B cell (primary cell): ENCODE measurements at regions not wholly inside any gene's neighbourhood (a gene's known extent, or its start where the extent isn't known, plus 50 kb on each side); places are given as distances from the start of the nearest gene placed in this dataset.

Source experiments
- ATAC-seq: fragments of 200-7000 bp; cut with Tn5 transposase; one replicate; pipeline ENCODE4 v1.10.0; 2021; ENCODE audit warnings: low read depth, mild to moderate bottlenecking, moderate number of reproducible peaks, moderate library complexity
- CTCF ChIA-PET: fragments of 350-600 bp; sonication (Branson Sonifier 250); formaldehyde crosslinking; loops from one replicate; lab custom pipeline; 2021; ENCODE audit warnings: antibody characterized with exemption, inconsistent platforms; lab: Charles Lee
- POLR2A ChIA-PET: fragments of 350-600 bp; sonication (Branson Sonifier 250); formaldehyde crosslinking; loops from one replicate; lab custom pipeline; 2021; ENCODE audit warnings: antibody characterized with exemption; lab: Charles Lee
- DNase-seq: peaks from one replicate; pipeline ENCODE4 v3.0.0; 2013
- H2AFZ ChIP-seq: 2 replicates; pipeline ENCODE4 v1.6.1; 2012; ENCODE audit warnings: mild to moderate bottlenecking, low read depth, low read length; ENCODE audit not compliant: insufficient read depth, poor library complexity, severe bottlenecking
- H3K27ac ChIP-seq, 2 donors: 1 replicate in 1 of 2; 2 replicates in 1 of 2; pipeline ENCODE4 v1.5.1; 2012 to 2013; ENCODE audit warnings: low read length in 2 of 2, mild to moderate bottlenecking in 2 of 2, moderate library complexity in 1 of 2
- H3K27me3 ChIP-seq, 4 experiments: fragments of 200-600 bp in 1 of 4; sonication (generic) in 1 of 4; replicated peaks in 1 of 4; 1 replicate in 2 of 4; 2 replicates in 2 of 4; pipeline versions ENCODE4 v1.6.1 to v1.7.0; 2013 to 2016; ENCODE audit warnings: low read length in 3 of 4, mild to moderate bottlenecking in 2 of 4, mixed read lengths in 1 of 4, moderate library complexity in 1 of 4; ENCODE audit not compliant: insufficient read depth in 4 of 4, control insufficient read depth in 3 of 4; ENCODE audit errors: control extremely low read depth in 1 of 4
- H3K36me3 ChIP-seq, 2 experiments: replicated peaks in 1 of 2; 1 replicate in 1 of 2; 2 replicates in 1 of 2; pipeline versions ENCODE4 v1.6.1 to v1.7.1; 2013; ENCODE audit warnings: low read length in 1 of 2; ENCODE audit not compliant: insufficient read depth in 2 of 2, control insufficient read depth in 1 of 2; ENCODE audit errors: control extremely low read depth in 1 of 2, extremely low read depth in 1 of 2
- H3K4me1 ChIP-seq, 2 donors: fragments of 200-600 bp in 1 of 2; sonication (generic) in 1 of 2; 1 replicate in 1 of 2; 2 replicates in 1 of 2; pipeline versions ENCODE4 v1.5.1 to v1.6.1; 2013 to 2017; ENCODE audit warnings: low read length in 2 of 2; ENCODE audit not compliant: control insufficient read depth in 2 of 2, insufficient read depth in 2 of 2
- H3K4me2 ChIP-seq: replicated peaks from 2 replicates; pipeline ENCODE3; 2012; ENCODE audit warnings: mild to moderate bottlenecking, low read depth, low read length; ENCODE audit not compliant: poor library complexity, severe bottlenecking
- H3K4me3 ChIP-seq, 5 experiments: fragments of 200-600 bp in 1 of 5; sonication (generic) in 1 of 5; 1 replicate in 3 of 5; 2 replicates in 2 of 5; pipeline versions ENCODE4 v1.5.1 to v1.7.0; 2011 to 2016; ENCODE audit warnings: low read length in 4 of 5, mild to moderate bottlenecking in 4 of 5, low read depth in 2 of 5, control low read depth in 1 of 5, moderate library complexity in 1 of 5; ENCODE audit not compliant: insufficient read depth in 1 of 5; ENCODE audit errors: control extremely low read depth in 1 of 5, extremely low read depth in 1 of 5
- H3K79me2 ChIP-seq: fragments of 200-600 bp; sonication (generic); one replicate; pipeline ENCODE4 v1.6.0; 2016; ENCODE audit warnings: low read length; ENCODE audit not compliant: control insufficient read depth, insufficient read depth
- H3K9ac ChIP-seq: fragments of 200-600 bp; sonication (generic); 2 replicates; pipeline ENCODE4 v1.6.1; 2017; ENCODE audit warnings: mild to moderate bottlenecking, low read length, moderate library complexity
- H3K9me3 ChIP-seq, 3 donors: one replicate each; pipeline versions ENCODE4 v1.6.1 to v1.7.1; 2013; ENCODE audit warnings: low read length in 2 of 3; ENCODE audit not compliant: control insufficient read depth in 2 of 3, insufficient read depth in 1 of 3; ENCODE audit errors: control extremely low read depth in 1 of 3
- H4K20me1 ChIP-seq: 2 replicates; pipeline ENCODE4 v1.6.0; 2012; ENCODE audit warnings: mild to moderate bottlenecking, low read length; ENCODE audit not compliant: insufficient read depth, control insufficient read depth, poor library complexity, severe bottlenecking
- H3K27ac Mint-ChIP-seq: one replicate; pipeline ENCODE4 v1.8.0; 2021; ENCODE audit warnings: mixed read lengths
- H3K27me3 Mint-ChIP-seq: one replicate; pipeline ENCODE4 v1.8.0; 2021; ENCODE audit warnings: mixed read lengths
- H3K4me1 Mint-ChIP-seq: one replicate; pipeline ENCODE4 v1.8.0; 2021; ENCODE audit warnings: mixed read lengths
- H3K4me3 Mint-ChIP-seq: one replicate; pipeline ENCODE4 v1.8.0; 2021; ENCODE audit warnings: mixed read lengths
- H3K9me3 Mint-ChIP-seq: one replicate; pipeline ENCODE4 v1.8.0; 2022; ENCODE audit warnings: mixed read lengths; ENCODE audit not compliant: insufficient read depth
- EZH2 ChIP-seq: IDR thresholded peaks from 2 replicates; pipeline ENCODE4 v1.6.1; 2012; ENCODE audit warnings: borderline replicate concordance, low read depth, mild to moderate bottlenecking, moderate library complexity, low read length; ENCODE audit not compliant: insufficient read depth, poor library complexity, severe bottlenecking
- WGBS: methylation state at CpG from one replicate; pipeline ENCODE4 v1.1.5; 2013; ENCODE audit warnings: missing lambda C conversion rate; ENCODE audit not compliant: insufficient coverage; 5-methylcytosine and 5-hydroxymethylcytosine counted together
- intact Hi-C: fragments of 100-400 bp; cut with micrococcal nuclease; formaldehyde crosslinking; loops from one replicate; pipeline ENCODE4 v1.10.0; 2022
- TF ChIP-seq, protein P1 (sequence below): fragments of 200-600 bp; IDR thresholded peaks from one replicate; pipeline ENCODE4 v1.8.0; 2022; ENCODE audit warnings: antibody characterized with exemption, mild to moderate bottlenecking

GRCh38 chrX:78493180-78493579 lies 165.8 kb upstream of the CYSLTR1 start:
- Mint-ChIP-seq H3K27ac (no peak overlapping the region), H3K4me1 (no peaks in the 10 kb centered on the region), H3K9me3 (no peaks in the 10 kb centered on the region), H3K4me3 (no peak overlapping the region), H3K27me3 (no peaks in the 10 kb centered on the region)
- Histone ChIP-seq H3K79me2 (no peaks in the 10 kb centered on the region), H2AFZ (no peak overlapping the region), H3K4me1 (no peaks in the 10 kb centered on the region), H3K27ac (no peak overlapping the region), H3K27me3 (peaks cover 0 to 3% (median 0%) of the 10 kb centered on the region in 4 experiments), H3K36me3 (no peaks in the 10 kb centered on the region), H3K9me3 (no peaks in the 10 kb centered on the region), H4K20me1 (no peaks in the 10 kb centered on the region), H3K4me2 (no peak overlapping the region), H3K4me3 (no peak overlapping the region), H3K9ac (no peak overlapping the region)
- TF ChIP-seq, protein P1, sequence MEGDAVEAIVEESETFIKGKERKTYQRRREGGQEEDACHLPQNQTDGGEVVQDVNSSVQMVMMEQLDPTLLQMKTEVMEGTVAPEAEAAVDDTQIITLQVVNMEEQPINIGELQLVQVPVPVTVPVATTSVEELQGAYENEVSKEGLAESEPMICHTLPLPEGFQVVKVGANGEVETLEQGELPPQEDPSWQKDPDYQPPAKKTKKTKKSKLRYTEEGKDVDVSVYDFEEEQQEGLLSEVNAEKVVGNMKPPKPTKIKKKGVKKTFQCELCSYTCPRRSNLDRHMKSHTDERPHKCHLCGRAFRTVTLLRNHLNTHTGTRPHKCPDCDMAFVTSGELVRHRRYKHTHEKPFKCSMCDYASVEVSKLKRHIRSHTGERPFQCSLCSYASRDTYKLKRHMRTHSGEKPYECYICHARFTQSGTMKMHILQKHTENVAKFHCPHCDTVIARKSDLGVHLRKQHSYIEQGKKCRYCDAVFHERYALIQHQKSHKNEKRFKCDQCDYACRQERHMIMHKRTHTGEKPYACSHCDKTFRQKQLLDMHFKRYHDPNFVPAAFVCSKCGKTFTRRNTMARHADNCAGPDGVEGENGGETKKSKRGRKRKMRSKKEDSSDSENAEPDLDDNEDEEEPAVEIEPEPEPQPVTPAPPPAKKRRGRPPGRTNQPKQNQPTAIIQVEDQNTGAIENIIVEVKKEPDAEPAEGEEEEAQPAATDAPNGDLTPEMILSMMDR: no peak
- TF ChIP-seq EZH2: no peak
- ATAC-seq (no peak), DNase-seq (no peak)
- ChIA-PET CTCF (no interaction called here), POLR2A (no interaction called here)
- intact Hi-C loops: no loop called here
- WGBS: no CpG with 5 or more reads among the region's 2 CpGs

DNA sequence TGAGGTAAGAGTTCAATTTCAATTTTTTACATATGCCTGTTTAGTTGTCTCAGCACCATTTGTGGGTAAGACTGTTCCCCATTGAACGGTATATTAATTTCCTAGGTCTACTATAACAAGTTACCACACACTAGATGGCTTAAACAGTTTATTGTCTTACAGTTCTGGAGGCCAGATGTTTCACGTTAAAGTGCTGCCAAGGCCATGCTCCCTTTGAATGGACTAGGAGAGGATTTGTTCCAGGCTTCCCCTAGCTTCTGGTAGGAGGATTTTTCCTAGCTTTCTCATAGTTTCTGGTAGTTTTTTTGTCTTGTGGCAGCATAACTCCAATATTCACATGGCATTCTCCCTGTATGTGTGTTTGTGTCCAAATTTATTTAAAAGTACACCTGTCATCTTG lies 149.3 kb upstream of the CYSLTR1 start:
- Histone ChIP-seq H3K36me3 (no peaks in the 10 kb centered on the region), H4K20me1 (no peaks in the 10 kb centered on the region), H3K9me3 (no peaks in the 10 kb centered on the region), H3K27me3 (no peaks in the 10 kb centered on the region), H3K4me2 (no peak overlapping the region), H3K79me2 (no peaks in the 10 kb centered on the region), H2AFZ (no peak overlapping the region), H3K9ac (no peak overlapping the region), H3K4me3 (no peak overlapping the region), H3K4me1 (no peaks in the 10 kb centered on the region), H3K27ac (no peak overlapping the region)
- intact Hi-C loops: no loop called here
- no peaks in the 10 kb centered on the region for H3K27me3 Mint-ChIP-seq
- H3K9me3 Mint-ChIP-seq: no peaks in the 10 kb centered on the region
- ChIA-PET CTCF (no interaction called here), POLR2A (no interaction called here)
- TF ChIP-seq EZH2: no peak
- TF ChIP-seq, protein P1: no peak
- ATAC-seq (no peak), DNase-seq (no peak)
- no CpG with 5 or more reads among the region's 2 CpGs for WGBS
- no peak overlapping the region for H3K27ac Mint-ChIP-seq
- no peaks in the 10 kb centered on the region for H3K4me1 Mint-ChIP-seq
- no peak overlapping the region for H3K4me3 Mint-ChIP-seq
